ENCODE measurements at regions not wholly inside any gene's neighbourhood (a gene's known extent, or its start where the extent isn't known, plus 50 kb on each side); places are given as distances from the start of the nearest gene placed in this dataset.

GRCh38 chr4:100805538-100805937, 287.7 kb upstream of the EMCN start:
- no peak overlapping the region for H2AFZ ChIP-seq
- no peaks in the 10 kb centered on the region for H3K36me3 ChIP-seq (replicated peaks; ENCODE audit: insufficient read depth, low read depth)
- no peaks in the 10 kb centered on the region for H3K9me2 ChIP-seq (replicated peaks; ENCODE audit: insufficient read depth)
- no peaks in the 10 kb centered on the region for H3K4me1 ChIP-seq (ENCODE audit: insufficient read depth)
- H3K27me3 ChIP-seq: no peaks in the 10 kb centered on the region
- 83% methylated on average over 7 of the region's 7 CpGs for WGBS (ENCODE audit: low lambda C conversion rate, missing lambda C conversion rate)
- no peaks in the 10 kb centered on the region for H4K20me1 ChIP-seq (ENCODE audit: insufficient read depth, poor library complexity, severe bottlenecking)
- H3K4me3 ChIP-seq: no peak overlapping the region
- H3K9me3 ChIP-seq (ENCODE audit: low read depth): no peaks in the 10 kb centered on the region
- no peak for DNase-seq (ENCODE audit: low spot score)
- H3K27ac ChIP-seq: no peak overlapping the region
- H3K79me2 ChIP-seq: no peaks in the 10 kb centered on the region
- TF ChIP-seq EZH2phosphoT487 (IDR thresholded peaks at IDR 0.05; ENCODE audit: low read depth, severe bottlenecking, unreplicated experiment) (no peak), EZH2 (IDR thresholded peaks at IDR 0.05; ENCODE audit: borderline replicate concordance) (no peak), CTCF (IDR thresholded peaks at IDR 0.05; ENCODE audit: poor library complexity) (no peak)
- no peak overlapping the region for H3K4me2 ChIP-seq

- no peak overlapping the region for H3K4me2 ChIP-seq
- H3K9me2 ChIP-seq (replicated peaks; ENCODE audit: insufficient read depth): no peaks in the 10 kb centered on the region
- TF ChIP-seq CTCF (IDR thresholded peaks at IDR 0.05; ENCODE audit: poor library complexity) (no peak), EZH2phosphoT487 (IDR thresholded peaks at IDR 0.05; ENCODE audit: low read depth, severe bottlenecking, unreplicated experiment) (no peak)
- no peaks in the 10 kb centered on the region for H3K79me2 ChIP-seq
- no peaks in the 10 kb centered on the region for H4K20me1 ChIP-seq (ENCODE audit: insufficient read depth, poor library complexity, severe bottlenecking)
- H3K4me3 ChIP-seq: no peak overlapping the region
- H3K27me3 ChIP-seq: no peaks in the 10 kb centered on the region
- no peaks in the 10 kb centered on the region for H3K4me1 ChIP-seq (ENCODE audit: insufficient read depth)
- DNase-seq (ENCODE audit: low spot score): no peak
- no peaks in the 10 kb centered on the region for H3K36me3 ChIP-seq (replicated peaks; ENCODE audit: insufficient read depth, low read depth)
- H2AFZ ChIP-seq: no peak overlapping the region
- WGBS (ENCODE audit: low lambda C conversion rate, missing lambda C conversion rate): 77% methylated on average over 6 of the region's 6 CpGs
- no peaks in the 10 kb centered on the region for H3K9me3 ChIP-seq (ENCODE audit: low read depth)
- H3K27ac ChIP-seq: no peak overlapping the region
Measured at GRCh38 chr4:100804576-100805360, 286.9 kb upstream of the EMCN start.

DNA sequence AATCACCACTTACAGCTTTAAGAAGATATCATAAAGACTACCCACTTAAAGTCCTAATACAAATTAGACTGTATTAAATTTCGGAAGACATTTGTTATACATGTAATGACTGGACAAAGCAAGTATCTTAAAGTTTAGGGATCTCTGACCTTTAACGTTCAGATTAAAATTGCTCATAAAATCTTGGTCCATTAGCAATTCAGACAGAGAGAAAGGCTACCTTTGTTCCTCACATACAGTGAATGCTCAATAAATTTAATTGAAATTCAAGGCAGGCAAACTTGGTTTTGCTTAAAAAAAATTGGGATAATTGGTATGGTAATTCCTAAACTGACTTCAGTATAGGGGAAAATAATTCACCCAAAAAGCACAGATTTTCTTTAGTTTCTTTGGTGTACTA, 285.9 kb upstream of the EMCN start:
- WGBS (ENCODE audit: low lambda C conversion rate, missing lambda C conversion rate): 87% methylated on average over 2 of the region's 2 CpGs

More for the DNA sequence above, 285.9 kb upstream of the EMCN start:
- Histone ChIP-seq H3K27me3 (no peaks in the 10 kb centered on the region), H3K36me3 (replicated peaks; ENCODE audit: insufficient read depth, low read depth) (no peaks in the 10 kb centered on the region), H2AFZ (no peak overlapping the region), H3K4me1 (ENCODE audit: insufficient read depth) (no peaks in the 10 kb centered on the region), H3K79me2 (no peaks in the 10 kb centered on the region), H3K4me2 (no peak overlapping the region), H3K9me2 (replicated peaks; ENCODE audit: insufficient read depth) (no peaks in the 10 kb centered on the region), H3K27ac (no peak overlapping the region), H3K4me3 (no peak overlapping the region), H4K20me1 (ENCODE audit: insufficient read depth, poor library complexity, severe bottlenecking) (no peaks in the 10 kb centered on the region), H3K9me3 (ENCODE audit: low read depth) (no peaks in the 10 kb centered on the region)
- TF ChIP-seq EZH2phosphoT487 (IDR thresholded peaks at IDR 0.05; ENCODE audit: low read depth, severe bottlenecking, unreplicated experiment) (no peak), CTCF (IDR thresholded peaks at IDR 0.05; ENCODE audit: poor library complexity) (no peak), EZH2 (IDR thresholded peaks at IDR 0.05; ENCODE audit: borderline replicate concordance) (no peak)
- DNase-seq (ENCODE audit: low spot score): no peak
